Heart left ventricle (tissue), 16 donors: ENCODE measurements at regions not wholly inside any gene's neighbourhood (a gene's known extent, or its start where the extent isn't known, plus 50 kb on each side); places are given as distances from the start of the nearest gene placed in this dataset.

ENCODE experiments used
- ATAC-seq, 4 donors: fragments of 200-7000 bp; cut with Tn5 transposase; one replicate each; pipeline ENCODE4 v1.9.1; 2020 to 2022; ENCODE audit warnings: moderate library complexity in 4 of 4, mild to moderate bottlenecking in 3 of 4, moderate number of reproducible peaks in 1 of 4
- DNase-seq, 5 donors: peaks; one replicate each; pipeline ENCODE4 v3.0.0-alpha.2; 2020
- H3K27ac ChIP-seq, 12 donors: fragments of 200-600 bp; sonication (generic) in 4 of 12; one replicate each; pipeline versions ENCODE4 v1.5.0 to v1.8.0; 2016 to 2022; ENCODE audit warnings: mild to moderate bottlenecking in 2 of 12
- H3K27me3 ChIP-seq, 9 donors: fragments of 200-600 bp; sonication (generic) in 2 of 9; one replicate each; pipeline versions ENCODE4 v1.5.1 to v1.8.0; 2016 to 2022; ENCODE audit warnings: mild to moderate bottlenecking in 3 of 9
- H3K36me3 ChIP-seq, 9 donors: fragments of 200-600 bp; sonication (generic) in 2 of 9; one replicate each; pipeline versions ENCODE4 v1.5.0 to v1.8.0; 2018 to 2022; ENCODE audit warnings: mild to moderate bottlenecking in 2 of 9
- H3K4me1 ChIP-seq, 12 donors: fragments of 200-600 bp; sonication (generic) in 4 of 12; one replicate each; pipeline versions ENCODE4 v1.5.0 to v1.8.0; 2016 to 2022; ENCODE audit warnings: mild to moderate bottlenecking in 3 of 12
- H3K4me3 ChIP-seq, 12 donors: fragments of 200-600 bp; sonication (generic) in 4 of 12; one replicate each; pipeline versions ENCODE4 v1.5.0 to v1.8.0; 2017 to 2022; ENCODE audit warnings: mild to moderate bottlenecking in 9 of 12, moderate library complexity in 4 of 12
- H3K9me3 ChIP-seq, 12 donors: fragments of 200-600 bp; sonication (generic) in 4 of 12; one replicate each; pipeline versions ENCODE4 v1.5.0 to v1.8.0; 2016 to 2022; ENCODE audit warnings: mild to moderate bottlenecking in 1 of 12
- POLR2A ChIP-seq, 2 donors: fragments of 450-650 bp; IDR thresholded peaks; one replicate each; pipeline ENCODE4 v1.6.1; 2017; ENCODE audit warnings: antibody characterized with exemption in 2 of 2, mild to moderate bottlenecking in 2 of 2, moderate library complexity in 2 of 2
- WGBS, 4 donors: extraction: QIAGEN DNeasy Blood & Tissue Kit in 2 of 4; methylation state at CpG; one replicate each; pipeline versions ENCODE4 v1.1.5 to v1.1.7; 2013 to 2018; 5-methylcytosine and 5-hydroxymethylcytosine counted together
- intact Hi-C, 10 donors: fragments of 100-400 bp; cut with DNase I; formaldehyde crosslinking; loops; one replicate each; pipeline versions ENCODE4 v1.11.1 to v1.14.2; 2022
- TF ChIP-seq, protein P1 (sequence below), 12 donors: fragments of 200-600 bp; sonication (generic) in 4 of 12; IDR thresholded peaks; one replicate each; pipeline versions ENCODE4 v1.5.0 to v1.8.0; 2018 to 2022; ENCODE audit warnings: antibody characterized with exemption in 12 of 12, mild to moderate bottlenecking in 5 of 12
- donor health status: ischemic (EF 13 %, LVEDD 7.1; RV severe dilation, severe dysfunction).
- donor health status: healthy with polysubstance abuse.
- donor health status: DM: no; HTN: yes; CAD: no.
- donor health status: DM: no; HTN: no; CAD: no.
- donor health status: ischemic (EF 25% LVEDD 6.9; RV normal size, moderate dysfunction).
- donor health status: ischemic (EF 25% LVEDD 5.7; RV mildly dilated, moderate dysfunction).
- donor health status: healthy.
- donor health status: DM: yes; HTN: yes; CAD: no.
- donor health status: ischemic (EF 35%, LVEDD 5.7; RV mildly dilated, moderate dysfunction).
- donor health status: nonischemic (EF 11% LVEDD 7.7; RV severe dilation, severe dysfunction).
- donor health status: DM: yes; HTN: yes; CAD: no.
- donor health status: PGD.
- donor health status: ischemic (EF 29% LVEDD 5.4; RV normal size, mild dysfunction).
- donor health status: nonischemic (EF 23%, LVEDD 6.1; RV moderate dilation, normal function).

DNA sequence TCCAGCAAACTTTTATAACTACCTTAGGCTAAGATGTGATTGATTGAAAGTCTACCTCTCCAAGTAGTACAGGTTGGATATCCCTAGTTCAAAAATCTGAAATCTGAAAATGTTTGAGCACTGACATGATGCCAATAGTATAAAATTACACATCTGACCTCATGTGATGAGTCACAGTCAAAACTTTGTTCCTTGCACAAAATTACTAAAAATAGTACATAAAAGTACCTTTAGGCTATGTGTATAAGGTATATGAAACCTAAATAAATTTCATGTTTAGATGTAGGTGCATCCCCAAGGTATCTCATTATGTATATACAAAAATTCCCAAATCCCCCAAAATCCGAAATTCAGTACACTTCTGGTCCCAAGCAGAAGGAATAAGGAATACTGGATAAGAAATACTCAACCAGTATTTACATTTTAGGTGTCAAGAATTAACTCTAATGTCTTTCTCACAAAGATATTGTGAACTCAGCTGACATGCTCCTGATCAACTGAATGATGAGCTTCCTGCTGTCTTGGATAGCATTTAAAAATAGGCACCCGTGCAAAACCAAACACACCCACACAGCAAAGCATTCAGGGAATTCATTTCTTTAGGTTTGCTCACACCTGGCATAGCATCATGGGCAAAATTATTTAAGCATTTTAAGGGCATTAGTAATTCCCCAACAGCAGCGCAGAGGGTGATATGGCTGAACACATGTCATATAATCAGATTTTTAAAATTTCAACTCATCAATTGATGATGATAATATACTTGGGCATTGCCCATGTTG is 497.4 kb upstream of the MEIS1 start:
- Histone ChIP-seq H3K36me3 (no peaks in the 10 kb centered on the region), H3K27ac (no peak overlapping the region), H3K4me1 (no peaks in the 10 kb centered on the region), H3K27me3 (peaks cover 0 to 7% (median 0%) of the 10 kb centered on the region in 9 donors), H3K9me3 (no peaks in the 10 kb centered on the region), H3K4me3 (no peak overlapping the region)
- no peak for TF ChIP-seq POLR2A (IDR thresholded peaks at IDR 0.05)
- TF ChIP-seq, protein P1, sequence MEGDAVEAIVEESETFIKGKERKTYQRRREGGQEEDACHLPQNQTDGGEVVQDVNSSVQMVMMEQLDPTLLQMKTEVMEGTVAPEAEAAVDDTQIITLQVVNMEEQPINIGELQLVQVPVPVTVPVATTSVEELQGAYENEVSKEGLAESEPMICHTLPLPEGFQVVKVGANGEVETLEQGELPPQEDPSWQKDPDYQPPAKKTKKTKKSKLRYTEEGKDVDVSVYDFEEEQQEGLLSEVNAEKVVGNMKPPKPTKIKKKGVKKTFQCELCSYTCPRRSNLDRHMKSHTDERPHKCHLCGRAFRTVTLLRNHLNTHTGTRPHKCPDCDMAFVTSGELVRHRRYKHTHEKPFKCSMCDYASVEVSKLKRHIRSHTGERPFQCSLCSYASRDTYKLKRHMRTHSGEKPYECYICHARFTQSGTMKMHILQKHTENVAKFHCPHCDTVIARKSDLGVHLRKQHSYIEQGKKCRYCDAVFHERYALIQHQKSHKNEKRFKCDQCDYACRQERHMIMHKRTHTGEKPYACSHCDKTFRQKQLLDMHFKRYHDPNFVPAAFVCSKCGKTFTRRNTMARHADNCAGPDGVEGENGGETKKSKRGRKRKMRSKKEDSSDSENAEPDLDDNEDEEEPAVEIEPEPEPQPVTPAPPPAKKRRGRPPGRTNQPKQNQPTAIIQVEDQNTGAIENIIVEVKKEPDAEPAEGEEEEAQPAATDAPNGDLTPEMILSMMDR (IDR thresholded peaks at IDR 0.05), result no peak
- intact Hi-C loops, result no loop called here
- DNase-seq (no peak), ATAC-seq (no peak)
- WGBS, 4 donors, result 70 to 75% (median 75%) methylated on average over 3 of the region's 3 CpGs

DNA sequence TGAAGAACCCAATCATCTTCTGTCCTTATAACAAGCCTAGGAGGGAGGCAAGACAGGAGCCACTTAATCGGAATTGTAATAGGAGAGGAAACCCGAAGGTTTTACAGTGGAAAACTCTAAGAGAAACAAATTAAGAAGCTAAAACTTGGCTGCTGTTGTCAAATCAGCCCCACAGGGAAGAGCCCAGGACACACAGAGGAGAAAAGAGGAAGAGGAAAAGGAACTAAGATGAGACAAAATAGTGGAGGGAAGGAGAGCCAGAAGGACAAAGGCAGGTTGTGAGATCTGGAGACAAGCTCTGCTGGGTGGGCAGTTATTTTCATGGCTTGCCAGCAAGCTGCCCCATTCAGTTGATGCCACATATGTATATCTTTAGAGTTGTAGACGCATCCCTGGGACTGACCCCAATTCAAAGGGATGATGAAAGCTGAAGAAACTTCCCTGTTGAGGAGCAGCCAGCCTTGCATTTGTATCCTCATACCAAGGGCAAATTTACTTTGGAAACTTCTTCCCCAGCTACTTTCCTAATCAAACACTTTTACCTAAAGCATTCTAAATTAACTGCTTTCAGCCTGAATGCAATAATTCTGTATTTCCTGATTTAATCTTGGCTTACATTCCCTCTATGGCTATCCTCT is 499.8 kb upstream of the MEIS1 start:
- H3K4me3 ChIP-seq, result no peak overlapping the region

DNA sequence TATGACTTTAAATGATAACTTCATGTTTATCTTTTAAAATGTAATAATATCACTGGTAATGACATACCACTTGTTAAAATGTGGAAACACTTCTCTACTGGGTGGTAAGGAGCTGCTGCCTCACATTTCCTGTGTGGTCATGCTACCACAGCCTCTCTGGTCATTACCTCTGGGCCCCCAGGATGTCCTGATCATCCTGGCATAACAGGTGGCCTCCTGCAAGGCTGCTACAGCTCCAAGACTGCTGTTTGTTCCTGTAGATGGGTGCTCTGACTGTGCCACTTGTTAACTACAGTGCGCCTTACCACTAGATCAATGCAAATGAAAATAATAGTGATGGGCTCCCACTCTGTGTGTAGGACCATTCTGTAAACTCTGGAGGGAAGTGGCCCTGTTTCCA is 500.2 kb upstream of the SPRED2 start:
- Histone ChIP-seq H3K27ac (no peak overlapping the region), H3K4me3 (no peak overlapping the region), H3K4me1 (no peaks in the 10 kb centered on the region), H3K27me3 (peaks cover 0 to 7% (median 0%) of the 10 kb centered on the region in 9 donors), H3K9me3 (no peaks in the 10 kb centered on the region), H3K36me3 (no peaks in the 10 kb centered on the region)
- intact Hi-C loops, result no loop called here
- ATAC-seq (no peak), DNase-seq (no peak)
- TF ChIP-seq POLR2A (IDR thresholded peaks at IDR 0.05), result no peak
- TF ChIP-seq, protein P1 (IDR thresholded peaks at IDR 0.05), result no peak
- 88 to 100% (median 100%) methylated on average over 1 of the region's 1 CpG for WGBS, 4 donors

More for the DNA sequence above, 499.8 kb upstream of the MEIS1 start:
- DNase-seq, result no peak
- intact Hi-C loops, result no loop called here
- no peaks in the 10 kb centered on the region for H3K9me3 ChIP-seq
- no peaks in the 10 kb centered on the region for H3K36me3 ChIP-seq
- no peak overlapping the region for H3K27ac ChIP-seq
- no peaks in the 10 kb centered on the region for H3K4me1 ChIP-seq
- H3K27me3 ChIP-seq, result peaks cover 0 to 7% (median 0%) of the 10 kb centered on the region in 9 donors
- TF ChIP-seq, protein P1 (IDR thresholded peaks at IDR 0.05), result no peak
- no peak for TF ChIP-seq POLR2A (IDR thresholded peaks at IDR 0.05)
- 75 to 81% (median 77%) methylated on average over 3 of the region's 3 CpGs for WGBS, 4 donors
- ATAC-seq, result no peak

DNA sequence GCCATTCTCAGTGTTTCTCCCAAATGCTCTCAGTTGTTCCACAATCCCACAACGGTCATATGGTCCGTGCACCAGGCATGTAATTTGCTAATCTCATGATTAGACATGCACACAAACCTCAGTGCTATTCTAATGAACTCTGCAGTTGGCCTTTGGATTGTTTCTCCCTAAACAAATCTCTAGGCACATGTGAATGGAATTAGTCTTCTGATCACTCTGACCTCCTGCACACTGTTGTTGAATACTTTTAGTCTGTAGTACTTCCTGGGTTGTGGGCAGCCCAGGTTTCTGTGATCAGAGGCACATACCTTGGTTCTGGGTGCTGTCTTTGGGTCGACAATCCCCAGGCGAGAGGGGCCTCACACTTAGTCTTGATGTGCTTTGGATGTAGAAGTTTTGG is 498.7 kb upstream of the SPRED2 start:
- H3K27ac ChIP-seq, result no peak overlapping the region
- TF ChIP-seq, protein P1 (IDR thresholded peaks at IDR 0.05), result no peak
- TF ChIP-seq POLR2A (IDR thresholded peaks at IDR 0.05), result no peak
- H3K4me3 ChIP-seq, result no peak overlapping the region
- 66 to 81% (median 72%) methylated on average over 4 of the region's 4 CpGs for WGBS, 4 donors
- intact Hi-C loops, result no loop called here
- H3K36me3 ChIP-seq, result no peaks in the 10 kb centered on the region
- H3K27me3 ChIP-seq, result peaks cover 0 to 5% (median 0%) of the 10 kb centered on the region in 9 donors
- H3K9me3 ChIP-seq, result no peaks in the 10 kb centered on the region
- H3K4me1 ChIP-seq, result no peaks in the 10 kb centered on the region
- ATAC-seq (no peak), DNase-seq (no peak)
